ENCODE measurements at regions not wholly inside any gene's neighbourhood (a gene's known extent, or its start where the extent isn't known, plus 50 kb on each side); places are given as distances from the start of the nearest gene placed in this dataset.

DNA sequence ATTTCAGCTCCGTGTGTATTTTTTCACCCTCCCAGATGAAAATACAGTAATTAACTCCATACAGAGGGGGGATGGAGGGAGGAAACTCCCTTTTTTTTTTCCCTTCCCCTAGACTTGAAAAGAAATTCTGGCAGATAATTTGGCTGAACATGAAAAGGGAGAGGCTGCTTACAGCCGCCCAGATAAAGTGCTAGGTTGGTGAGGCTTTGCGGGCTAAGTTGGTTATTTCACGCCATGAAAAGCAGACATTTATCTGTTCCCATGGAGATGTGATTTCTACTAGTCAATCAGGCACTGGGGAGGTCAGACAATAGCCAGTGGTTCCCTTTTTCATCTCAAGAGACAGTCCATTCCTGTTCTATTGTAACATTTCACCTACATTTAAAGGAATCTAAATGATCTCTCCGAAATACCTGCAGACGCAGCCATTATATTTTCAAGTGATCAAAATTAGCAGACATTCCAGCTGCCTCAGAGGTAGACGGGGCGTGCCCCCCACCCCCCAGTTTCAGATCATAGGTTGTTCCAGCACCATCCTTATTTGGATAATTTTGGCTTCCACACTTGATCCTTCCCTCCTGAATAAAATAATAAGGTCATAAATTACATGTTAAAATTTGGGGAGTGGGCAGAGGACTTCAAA lies 143.9 kb upstream of the ZNF217 start:
- H3K9me3 ChIP-seq (ENCODE audit: control insufficient read depth, insufficient read depth, low read length), result no peaks in the 10 kb centered on the region
- no peaks in the 10 kb centered on the region for H3K9me2 ChIP-seq (replicated peaks; ENCODE audit: control insufficient read depth, low read length)
- H3K27ac ChIP-seq (ENCODE audit: low read depth, low read length), result peak overlapping the region; percentile 28
- H3F3A ChIP-seq (ENCODE audit: control insufficient read depth, insufficient read depth), result peaks cover 9% of the 10 kb centered on the region; the same call in 1 of the 2 replicates
- no peaks in the 10 kb centered on the region for H4K20me1 ChIP-seq (ENCODE audit: control insufficient read depth, insufficient read depth, low read depth, low read length)
- H3K4me1 ChIP-seq (ENCODE audit: control insufficient read depth, low read length), result peaks cover 65% of the 10 kb centered on the region
- no peaks in the 10 kb centered on the region for H3K79me2 ChIP-seq (ENCODE audit: control insufficient read depth, low read length)
- no peaks in the 10 kb centered on the region for H3K27me3 ChIP-seq (ENCODE audit: control insufficient read depth, low read length)
- no peaks in the 10 kb centered on the region for H3K36me3 ChIP-seq (ENCODE audit: control insufficient read depth, low read length)
- TF ChIP-seq, protein P1, sequence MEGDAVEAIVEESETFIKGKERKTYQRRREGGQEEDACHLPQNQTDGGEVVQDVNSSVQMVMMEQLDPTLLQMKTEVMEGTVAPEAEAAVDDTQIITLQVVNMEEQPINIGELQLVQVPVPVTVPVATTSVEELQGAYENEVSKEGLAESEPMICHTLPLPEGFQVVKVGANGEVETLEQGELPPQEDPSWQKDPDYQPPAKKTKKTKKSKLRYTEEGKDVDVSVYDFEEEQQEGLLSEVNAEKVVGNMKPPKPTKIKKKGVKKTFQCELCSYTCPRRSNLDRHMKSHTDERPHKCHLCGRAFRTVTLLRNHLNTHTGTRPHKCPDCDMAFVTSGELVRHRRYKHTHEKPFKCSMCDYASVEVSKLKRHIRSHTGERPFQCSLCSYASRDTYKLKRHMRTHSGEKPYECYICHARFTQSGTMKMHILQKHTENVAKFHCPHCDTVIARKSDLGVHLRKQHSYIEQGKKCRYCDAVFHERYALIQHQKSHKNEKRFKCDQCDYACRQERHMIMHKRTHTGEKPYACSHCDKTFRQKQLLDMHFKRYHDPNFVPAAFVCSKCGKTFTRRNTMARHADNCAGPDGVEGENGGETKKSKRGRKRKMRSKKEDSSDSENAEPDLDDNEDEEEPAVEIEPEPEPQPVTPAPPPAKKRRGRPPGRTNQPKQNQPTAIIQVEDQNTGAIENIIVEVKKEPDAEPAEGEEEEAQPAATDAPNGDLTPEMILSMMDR (IDR thresholded peaks at IDR 0.05; ENCODE audit: low read depth, low read length, poor library complexity, severe bottlenecking), result no peak
- no peak for TF ChIP-seq EZH2phosphoT487 (IDR thresholded peaks at IDR 0.05; ENCODE audit: borderline replicate concordance, low read length)
- H3K4me2 ChIP-seq (ENCODE audit: low read length), result peak overlapping the region; percentile 96
- peak overlapping the region; percentile 71 for H3K4me3 ChIP-seq (ENCODE audit: low read length)

DNA sequence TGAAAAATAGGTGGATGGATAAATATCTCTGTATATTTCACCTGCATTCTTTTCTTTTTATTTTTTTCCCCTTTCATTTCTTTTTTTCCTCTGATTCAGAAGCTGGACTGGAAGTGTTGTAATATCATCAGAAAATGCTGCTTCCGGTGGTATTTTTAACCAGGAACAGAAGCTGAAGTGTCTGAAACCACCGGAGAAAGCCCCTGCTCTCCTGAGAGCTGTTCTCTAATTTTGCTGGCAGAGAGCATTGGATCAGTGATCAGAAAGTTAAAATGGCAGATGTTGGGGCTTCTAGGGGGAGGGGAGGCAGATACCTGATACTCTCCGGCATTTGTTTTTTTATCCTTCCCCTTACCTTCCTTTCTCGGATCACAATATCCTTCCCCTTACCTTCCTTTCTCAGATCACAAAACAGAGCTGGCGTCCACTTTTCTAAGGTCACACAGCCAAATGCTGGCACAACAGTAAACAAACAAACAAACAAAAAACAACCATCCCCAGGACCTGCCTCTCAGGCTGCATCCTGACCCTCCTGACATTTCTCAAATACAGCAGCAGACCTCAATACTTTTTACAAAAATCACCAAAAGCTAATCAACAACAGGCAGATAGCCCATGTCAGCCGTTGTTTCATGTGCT lies 143.2 kb upstream of the ZNF217 start:
- H3K4me2 ChIP-seq (ENCODE audit: low read length), result peak overlapping the region; percentile 96
- H3F3A ChIP-seq (ENCODE audit: control insufficient read depth, insufficient read depth), result peaks cover 9% of the 10 kb centered on the region; the same call in 1 of the 2 replicates
- peak overlapping the region; percentile 71 for H3K4me3 ChIP-seq (ENCODE audit: low read length)

DNA sequence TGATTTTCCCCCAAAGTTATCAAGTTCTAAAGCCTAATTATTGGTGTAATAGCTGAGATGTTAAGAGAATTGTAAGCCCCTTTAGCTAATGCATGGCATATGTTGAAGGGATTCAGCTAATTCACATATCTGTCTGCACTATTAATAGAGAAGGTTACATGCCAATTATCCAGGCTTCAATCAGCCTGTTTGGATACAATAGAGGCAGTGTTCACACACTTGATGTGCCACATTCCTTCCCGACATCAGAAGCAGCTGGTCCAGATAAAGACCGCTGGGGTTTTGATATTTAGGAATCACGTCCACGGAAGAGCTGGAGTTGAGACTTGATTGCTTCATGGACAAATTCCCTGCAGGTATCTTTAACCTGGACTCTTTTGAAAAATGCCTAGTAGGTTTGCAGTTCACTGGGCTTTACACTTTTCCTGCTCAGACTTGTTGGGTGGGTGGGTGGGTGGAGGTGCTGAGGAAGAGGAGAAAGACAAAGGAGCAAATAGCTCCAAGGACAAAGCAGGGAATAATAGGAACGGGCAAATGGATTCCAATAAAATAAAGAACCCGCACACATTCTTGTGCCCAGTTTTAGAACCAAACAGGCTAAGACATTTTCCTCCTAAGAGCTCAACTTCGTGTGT lies 142.6 kb upstream of the ZNF217 start:
- no peaks in the 10 kb centered on the region for H3K9me3 ChIP-seq (ENCODE audit: control insufficient read depth, insufficient read depth, low read length)
- H3K79me2 ChIP-seq (ENCODE audit: control insufficient read depth, low read length), result no peaks in the 10 kb centered on the region
- no peaks in the 10 kb centered on the region for H3K36me3 ChIP-seq (ENCODE audit: control insufficient read depth, low read length)
- H3K27ac ChIP-seq (ENCODE audit: low read depth, low read length), result no peak overlapping the region
- H3K27me3 ChIP-seq (ENCODE audit: control insufficient read depth, low read length), result no peaks in the 10 kb centered on the region
- peak overlapping the region; percentile 71 for H3K4me3 ChIP-seq (ENCODE audit: low read length)
- peak overlapping the region; percentile 96 for H3K4me2 ChIP-seq (ENCODE audit: low read length)
- H3K4me1 ChIP-seq (ENCODE audit: control insufficient read depth, low read length), result peaks cover 57% of the 10 kb centered on the region
- TF ChIP-seq, protein P1 (IDR thresholded peaks at IDR 0.05; ENCODE audit: low read depth, low read length, poor library complexity, severe bottlenecking), result no peak
- no peak for TF ChIP-seq EZH2phosphoT487 (IDR thresholded peaks at IDR 0.05; ENCODE audit: borderline replicate concordance, low read length)
- no peaks in the 10 kb centered on the region for H3K9me2 ChIP-seq (replicated peaks; ENCODE audit: control insufficient read depth, low read length)
- no peaks in the 10 kb centered on the region for H4K20me1 ChIP-seq (ENCODE audit: control insufficient read depth, insufficient read depth, low read depth, low read length)
- H3F3A ChIP-seq (ENCODE audit: control insufficient read depth, insufficient read depth), result peaks cover 9% of the 10 kb centered on the region; the same call in 1 of the 2 replicates

More for the DNA sequence above, 143.2 kb upstream of the ZNF217 start:
- Histone ChIP-seq H3K4me1 (ENCODE audit: control insufficient read depth, low read length) (peaks cover 64% of the 10 kb centered on the region), H3K9me2 (replicated peaks; ENCODE audit: control insufficient read depth, low read length) (no peaks in the 10 kb centered on the region), H3K27me3 (ENCODE audit: control insufficient read depth, low read length) (no peaks in the 10 kb centered on the region), H3K27ac (ENCODE audit: low read depth, low read length) (peak overlapping the region; percentile 28), H4K20me1 (ENCODE audit: control insufficient read depth, insufficient read depth, low read depth, low read length) (no peaks in the 10 kb centered on the region), H3K79me2 (ENCODE audit: control insufficient read depth, low read length) (no peaks in the 10 kb centered on the region), H3K9me3 (ENCODE audit: control insufficient read depth, insufficient read depth, low read length) (no peaks in the 10 kb centered on the region), H3K36me3 (ENCODE audit: control insufficient read depth, low read length) (no peaks in the 10 kb centered on the region)
- TF ChIP-seq, protein P1 (IDR thresholded peaks at IDR 0.05; ENCODE audit: low read depth, low read length, poor library complexity, severe bottlenecking), result no peak
- TF ChIP-seq EZH2phosphoT487 (IDR thresholded peaks at IDR 0.05; ENCODE audit: borderline replicate concordance, low read length), result no peak

Data from DOHH2 (cell line).